ENCODE measurements at regions not wholly inside any gene's neighbourhood (a gene's known extent, or its start where the extent isn't known, plus 50 kb on each side); places are given as distances from the start of the nearest gene placed in this dataset.

GRCh38 chr7:86592185-86592584, 51.5 kb upstream of the GRM3 start:
- H3K9me3 ChIP-seq: no peaks in the 10 kb centered on the region
- H3K27me3 ChIP-seq: no peaks in the 10 kb centered on the region
- H3K36me3 ChIP-seq: no peaks in the 10 kb centered on the region
- no peak overlapping the region for H3K27ac ChIP-seq
- H3K4me3 ChIP-seq: no peak overlapping the region
- H3K4me1 ChIP-seq: no peaks in the 10 kb centered on the region
- intact Hi-C loops (cut with DNase I; ENCODE audit: low total_unique reads): no loop called here
- 43 to 78% (median 61%) methylated on average over 1 of the region's 1 CpG for WGBS, 5 donors
- TF ChIP-seq POLR2AphosphoS5 (IDR thresholded peaks at IDR 0.05): no peak
- no peak for TF ChIP-seq EP300 (IDR thresholded peaks at IDR 0.05)
- TF ChIP-seq CTCF (IDR thresholded peaks at IDR 0.05): no peak
- TF ChIP-seq POLR2A (IDR thresholded peaks at IDR 0.05): no peak
- no peak for DNase-seq

- Histone ChIP-seq H3K27me3 (no peaks in the 10 kb centered on the region), H3K27ac (no peak overlapping the region), H3K9me3 (no peaks in the 10 kb centered on the region), H3K36me3 (no peaks in the 10 kb centered on the region), H3K4me1 (no peaks in the 10 kb centered on the region), H3K4me3 (no peak overlapping the region)
- 88 to 96% (median 94%) methylated on average over 9 of the region's 9 CpGs for WGBS, 5 donors
- intact Hi-C loops (cut with DNase I; ENCODE audit: low total_unique reads): no loop called here
- DNase-seq: no peak
- TF ChIP-seq CTCF (IDR thresholded peaks at IDR 0.05): no peak
- no peak for TF ChIP-seq EP300 (IDR thresholded peaks at IDR 0.05)
- no peak for TF ChIP-seq POLR2AphosphoS5 (IDR thresholded peaks at IDR 0.05)
These were observed 69.7 kb upstream of the GRM3 start for GRCh38 chr7:86574006-86574405.

GRCh38 chr7:86558680-86559501, 84.8 kb upstream of the GRM3 start:
- Histone ChIP-seq H3K4me3 (no peak overlapping the region), H3K9me3 (no peaks in the 10 kb centered on the region), H3K36me3 (no peaks in the 10 kb centered on the region), H3K27me3 (no peaks in the 10 kb centered on the region), H3K4me1 (no peaks in the 10 kb centered on the region), H3K27ac (no peak overlapping the region)
- intact Hi-C loops (cut with DNase I; ENCODE audit: low total_unique reads): no loop called here
- TF ChIP-seq CTCF (IDR thresholded peaks at IDR 0.05): no peak
- no peak for TF ChIP-seq EP300 (IDR thresholded peaks at IDR 0.05)
- no peak for TF ChIP-seq POLR2AphosphoS5 (IDR thresholded peaks at IDR 0.05)
- no peak for TF ChIP-seq POLR2A (IDR thresholded peaks at IDR 0.05)
- 24 to 50% (median 41%) methylated on average over 8 of the region's 8 CpGs for WGBS, 5 donors
- no peak for DNase-seq

- no peak overlapping the region for H3K27ac ChIP-seq
- H3K36me3 ChIP-seq: no peaks in the 10 kb centered on the region
- TF ChIP-seq POLR2AphosphoS5 (IDR thresholded peaks at IDR 0.05) (no peak), CTCF (IDR thresholded peaks at IDR 0.05) (no peak), POLR2A (IDR thresholded peaks at IDR 0.05) (no peak), EP300 (IDR thresholded peaks at IDR 0.05) (no peak)
- 84 to 91% (median 90%) methylated on average over 2 to 5 of the region's 5 CpGs for WGBS, 5 donors
- DNase-seq: no peak
- no peaks in the 10 kb centered on the region for H3K4me1 ChIP-seq
- peaks cover 0 to 7% (median 6%) of the 10 kb centered on the region in 4 donors for H3K9me3 ChIP-seq
- H3K4me3 ChIP-seq: no peak overlapping the region
- H3K27me3 ChIP-seq: no peaks in the 10 kb centered on the region
- intact Hi-C loops (cut with DNase I; ENCODE audit: low total_unique reads): no loop called here
These were observed 109.1 kb upstream of the GRM3 start for GRCh38 chr7:86534641-86535040.
